Urothelium cell line (cell line): ENCODE measurements at regions not wholly inside any gene's neighbourhood (a gene's known extent, or its start where the extent isn't known, plus 50 kb on each side); places are given as distances from the start of the nearest gene placed in this dataset.
"Not testable (repeated sequence)": the region's sequence is repeated elsewhere in the genome, so short reads cannot be mapped to it uniquely, and the experiment has no call there.

Experiments used
- DNase-seq: peaks from one replicate; pipeline ENCODE4 v3.0.0; 2011; ENCODE audit warnings: low spot score, mixed read lengths
- FAIRE-seq: peaks from 2 replicates; lab custom pipeline; 2011; peaks lifted over from hg19 to GRCh38; lab: Jason Lieb, UNC

- peak; percentile 55 for FAIRE-seq
- not testable (repeated sequence) for DNase-seq
These were observed 126.6 kb downstream of the FAM72C start for GRCh38 chr1:143845193-143845592.

- DNase-seq, FAIRE-seq: not testable (repeated sequence)
These were observed 129.7 kb downstream of the FAM72C start for GRCh38 chr1:143842058-143842457.

- FAIRE-seq, DNase-seq: not testable (repeated sequence)
These were observed 132.6 kb downstream of the FAM72C start for GRCh38 chr1:143839182-143839581.

GRCh38 chr1:143838598-143838929 lies 133.2 kb downstream of the FAM72C start:
- FAIRE-seq, DNase-seq: not testable (repeated sequence)

GRCh38 chr1:143837924-143838597 lies 133.7 kb downstream of the FAM72C start:
- not testable (repeated sequence) for DNase-seq
- FAIRE-seq: peak; percentile 61

- not testable (repeated sequence) for FAIRE-seq, DNase-seq
These were observed 138.4 kb downstream of the FAM72C start for GRCh38 chr1:143833376-143833775.

- not testable (repeated sequence) for DNase-seq, FAIRE-seq
These were observed 139.4 kb downstream of the FAM72C start for GRCh38 chr1:143832379-143832716.

GRCh38 chr1:143831479-143832378 lies 140.1 kb downstream of the FAM72C start:
- DNase-seq, FAIRE-seq: not testable (repeated sequence)

- not testable (repeated sequence) for FAIRE-seq, DNase-seq
These were observed 145.6 kb downstream of the FAM72C start for GRCh38 chr1:143826162-143826561.

GRCh38 chr1:143824266-143824665 lies 147.5 kb downstream of the FAM72C start:
- not testable (repeated sequence) for FAIRE-seq, DNase-seq

GRCh38 chr1:143820058-143820457 lies 151.7 kb downstream of the FAM72C start:
- DNase-seq, FAIRE-seq: not testable (repeated sequence)

GRCh38 chr1:143816369-143816768 lies 155.4 kb downstream of the FAM72C start:
- FAIRE-seq, DNase-seq: not testable (repeated sequence)

GRCh38 chr1:143805374-143805773 lies 166.4 kb downstream of the FAM72C start:
- not testable (repeated sequence) for DNase-seq, FAIRE-seq

GRCh38 chr1:143804707-143805356 lies 167.0 kb downstream of the FAM72C start:
- not testable (repeated sequence) for DNase-seq, FAIRE-seq

GRCh38 chr1:143803927-143804411 lies 167.8 kb downstream of the FAM72C start:
- not testable (repeated sequence) for DNase-seq, FAIRE-seq

- not testable (repeated sequence) for FAIRE-seq, DNase-seq
These were observed 168.7 kb downstream of the FAM72C start for GRCh38 chr1:143803095-143803494.

- DNase-seq, FAIRE-seq: not testable (repeated sequence)
These were observed 172.1 kb downstream of the FAM72C start for GRCh38 chr1:143799568-143800187.

- DNase-seq, FAIRE-seq: not testable (repeated sequence)
These were observed 175.4 kb downstream of the FAM72C start for GRCh38 chr1:143796369-143796768.

GRCh38 chr1:143792047-143792937 lies 179.5 kb downstream of the FAM72C start:
- not testable (repeated sequence) for FAIRE-seq, DNase-seq
